ENCODE measurements at regions not wholly inside any gene's neighbourhood (a gene's known extent, or its start where the extent isn't known, plus 50 kb on each side); places are given as distances from the start of the nearest gene placed in this dataset.
"Not testable (repeated sequence)": the region's sequence is repeated elsewhere in the genome, so short reads cannot be mapped to it uniquely, and the experiment has no call there.

DNA sequence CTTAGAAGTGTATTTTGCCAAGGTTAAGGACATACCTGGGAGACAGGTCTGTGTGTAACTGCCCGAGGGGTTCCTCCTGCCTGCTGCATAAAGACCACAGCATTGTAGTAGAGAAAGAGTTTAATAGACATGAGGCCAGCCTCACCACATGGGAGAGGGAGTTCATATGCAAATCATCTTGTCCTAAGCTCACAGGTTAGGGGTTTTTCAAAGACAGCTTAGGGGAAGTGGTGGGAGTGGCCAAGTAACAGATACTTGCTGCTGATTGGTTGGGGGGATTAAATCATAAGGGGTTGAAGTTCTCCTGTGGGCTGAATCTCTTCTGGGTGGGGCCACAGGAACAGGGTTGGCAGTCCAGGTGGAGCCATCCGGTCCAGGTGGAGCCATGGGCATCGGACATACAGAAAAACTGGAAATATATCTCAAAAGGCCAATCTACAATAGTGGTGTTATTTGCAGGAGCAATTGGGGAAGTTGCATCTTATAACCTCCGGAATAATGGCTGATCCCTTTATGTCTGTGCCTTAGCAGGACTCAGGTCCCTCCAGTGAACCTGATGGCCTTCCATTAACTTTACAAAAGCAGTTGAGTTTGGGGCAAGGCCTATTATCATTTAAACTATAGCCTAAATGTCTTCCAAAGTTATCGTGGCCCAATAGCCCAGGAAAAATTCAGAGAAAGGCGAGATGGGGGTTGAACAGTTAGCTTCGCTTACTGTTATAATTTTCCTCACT is 86.0 kb upstream of the MFGE8 start:
- Mint-ChIP-seq H3K9me3 (ENCODE audit: insufficient read depth) (no peaks in the 10 kb centered on the region), H3K4me1 (ENCODE audit: low read depth) (peaks cover 7% of the 10 kb centered on the region), H3K27me3 (ENCODE audit: low read depth) (peaks cover 5% of the 10 kb centered on the region), H3K36me3 (ENCODE audit: low read depth) (no peaks in the 10 kb centered on the region), H3K4me3 (no peak overlapping the region), H3K27ac (no peak overlapping the region)
- DNase-seq (no peak), ATAC-seq (no peak)
- CTCF ChIA-PET: no interaction called here
- POLR2A ChIA-PET: no interaction called here

DNA sequence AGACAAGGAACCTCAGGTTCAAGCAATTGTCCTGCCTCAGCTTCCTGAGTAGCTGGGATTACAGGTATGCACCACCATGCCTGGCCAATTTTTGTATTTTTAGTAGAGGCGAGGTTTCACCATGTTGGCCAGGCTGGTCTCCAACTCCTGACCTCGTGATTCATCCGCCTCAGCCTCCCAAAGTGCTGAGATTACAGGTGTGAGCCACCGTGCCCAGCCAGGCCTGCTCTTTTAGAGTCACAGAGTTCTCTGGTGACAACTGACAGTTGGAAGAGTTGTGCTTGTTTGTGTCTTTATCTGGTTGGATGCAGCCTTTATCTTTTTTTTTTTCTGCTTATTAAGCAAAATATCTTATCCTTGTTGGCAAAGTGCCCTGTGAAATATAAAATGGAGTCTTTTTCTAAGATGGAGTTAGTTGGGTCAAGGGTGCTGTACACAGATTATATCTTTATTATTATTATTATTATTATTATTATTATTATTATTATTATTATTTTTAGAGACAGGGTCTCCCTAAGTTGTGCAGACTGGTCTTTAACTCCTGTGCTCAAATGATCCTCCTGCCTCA is 86.5 kb upstream of the ABHD2 start:
- H3K27ac Mint-ChIP-seq; H3K4me3 Mint-ChIP-seq; ATAC-seq; H3K36me3 Mint-ChIP-seq (ENCODE audit: low read depth); POLR2A ChIA-PET; DNase-seq; H3K9me3 Mint-ChIP-seq (ENCODE audit: insufficient read depth); H3K4me1 Mint-ChIP-seq (ENCODE audit: low read depth): not testable (repeated sequence)
- H3K27me3 Mint-ChIP-seq (ENCODE audit: low read depth): peaks cover 12% of the 10 kb centered on the region
- CTCF ChIA-PET: interaction anchor here (1.7 kb wide), 1 partner anchor 97 kb away, joined by 9 read pairs; no protein-coding TSS in a partner anchor

DNA sequence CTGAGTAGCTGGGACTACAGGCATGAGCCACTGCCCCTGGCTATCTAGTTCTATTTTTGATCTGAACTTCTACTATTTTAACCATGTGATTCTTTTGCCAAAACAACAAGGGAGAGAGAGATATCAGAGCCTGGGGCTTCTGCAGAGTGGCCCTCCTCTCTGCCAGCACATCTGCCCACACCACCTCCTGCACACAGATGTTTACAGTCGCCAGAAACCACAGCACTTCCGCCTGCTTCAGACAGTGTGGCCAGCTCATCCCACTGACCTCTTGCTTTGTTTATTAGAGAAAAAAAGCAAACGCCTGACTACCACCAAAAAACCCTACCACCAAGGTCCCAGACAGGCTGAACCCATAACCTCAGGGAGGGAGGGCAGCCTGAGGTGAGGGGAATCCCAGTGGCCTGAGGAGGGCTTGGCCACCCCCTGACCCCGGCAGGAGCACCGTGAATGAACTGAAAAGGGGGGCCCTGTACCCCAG is 85.9 kb upstream of the ABHD2 start:
- no peak overlapping the region for H3K27ac Mint-ChIP-seq

DNA sequence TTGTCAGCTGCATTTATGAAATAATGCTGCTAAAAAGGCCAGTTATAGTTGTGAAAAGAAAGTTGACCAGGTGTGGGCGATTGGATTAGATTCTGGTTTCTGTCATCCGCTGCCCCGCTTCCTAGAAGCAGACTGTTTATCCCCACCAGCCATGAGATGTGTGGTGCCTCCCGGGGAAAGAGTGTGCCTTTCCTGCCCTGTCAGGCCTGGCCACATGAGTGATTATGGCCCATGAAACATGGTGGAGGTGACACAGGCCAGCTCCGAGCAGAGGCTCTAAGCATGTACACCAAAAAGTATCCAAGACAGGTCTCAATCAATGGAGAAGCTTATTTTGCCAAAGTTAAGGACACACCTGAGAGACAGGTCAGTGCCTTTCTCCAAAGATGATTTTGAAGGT is 85.4 kb upstream of the ABHD2 start:
- ChIA-PET POLR2A (no interaction called here), CTCF (interaction anchor here (1.3 to 1.8 kb wide), 3 partner anchors 98 to 124 kb away, joined by 4 to 13 read pairs (median 4); partner anchors contain the start of gene HAPLN3)
- ATAC-seq (no peak), DNase-seq (no peak)
- no peak overlapping the region for H3K27ac Mint-ChIP-seq
- peaks cover 7% of the 10 kb centered on the region for H3K4me1 Mint-ChIP-seq (ENCODE audit: low read depth)
- H3K4me3 Mint-ChIP-seq: no peak overlapping the region
- no peaks in the 10 kb centered on the region for H3K9me3 Mint-ChIP-seq (ENCODE audit: insufficient read depth)
- no peaks in the 10 kb centered on the region for H3K36me3 Mint-ChIP-seq (ENCODE audit: low read depth)
- peaks cover 12% of the 10 kb centered on the region for H3K27me3 Mint-ChIP-seq (ENCODE audit: low read depth)

More for the DNA sequence above, 85.9 kb upstream of the ABHD2 start:
- Mint-ChIP-seq H3K27me3 (ENCODE audit: low read depth) (peaks cover 12% of the 10 kb centered on the region), H3K4me3 (no peak overlapping the region), H3K36me3 (ENCODE audit: low read depth) (no peaks in the 10 kb centered on the region), H3K9me3 (ENCODE audit: insufficient read depth) (no peaks in the 10 kb centered on the region), H3K4me1 (ENCODE audit: low read depth) (peaks cover 7% of the 10 kb centered on the region)
- ChIA-PET POLR2A (no interaction called here), CTCF (no interaction called here)
- ATAC-seq: no peak
- no peak for DNase-seq

DNA sequence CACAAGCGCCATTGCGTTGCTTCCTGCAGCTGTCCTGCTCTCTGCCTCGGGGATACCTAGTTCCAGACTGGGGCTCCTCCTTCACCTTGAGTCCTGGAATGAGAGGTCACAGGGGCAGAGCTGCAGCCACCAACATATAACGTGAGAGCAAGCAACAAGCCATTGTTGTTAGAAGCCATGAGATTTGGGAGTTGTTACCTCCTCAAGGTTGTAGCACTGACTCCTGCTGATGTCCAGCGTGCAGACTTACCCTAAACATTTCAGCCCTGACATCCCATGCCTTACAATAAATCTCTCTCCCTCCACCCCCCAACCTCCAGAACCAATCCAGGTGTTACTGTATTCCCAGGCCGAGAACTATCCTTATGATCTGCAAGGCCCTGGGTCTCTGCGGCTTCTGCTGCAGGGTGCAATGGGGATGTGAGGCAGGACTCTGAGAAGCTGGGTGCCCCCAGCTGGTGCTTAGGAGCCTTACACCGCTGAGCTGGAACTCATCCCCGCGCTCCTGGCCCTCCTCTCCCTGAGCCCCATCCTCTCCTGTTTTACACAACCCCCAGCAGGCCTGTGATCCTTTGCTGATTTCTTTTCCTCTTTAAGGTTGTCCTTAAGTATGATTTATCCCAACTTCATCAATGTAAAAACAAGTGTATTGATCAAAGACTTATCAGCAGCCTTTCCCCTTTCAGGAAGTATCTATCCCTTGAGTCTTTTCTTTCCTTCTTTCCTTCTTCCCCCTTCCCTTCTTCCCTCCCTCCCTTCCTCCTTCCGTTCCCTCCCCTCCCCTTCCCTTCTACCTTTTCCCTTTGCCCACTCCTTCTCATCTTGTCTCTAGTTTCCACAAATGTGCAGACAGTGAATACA is 84.2 kb upstream of the ABHD2 start:
- H3K27me3 Mint-ChIP-seq (ENCODE audit: low read depth): peaks cover 10% of the 10 kb centered on the region
- H3K27ac Mint-ChIP-seq: no peak overlapping the region
- ChIA-PET POLR2A (no interaction called here), CTCF (interaction anchor here (1.0 to 1.8 kb wide), 4 partner anchors 99 to 126 kb away, joined by 3 to 13 read pairs (median 4); partner anchors contain the start of gene HAPLN3)
- H3K4me1 Mint-ChIP-seq (ENCODE audit: low read depth): peaks cover 7% of the 10 kb centered on the region
- ATAC-seq (no peak), DNase-seq (no peak)
- no peaks in the 10 kb centered on the region for H3K9me3 Mint-ChIP-seq (ENCODE audit: insufficient read depth)
- no peaks in the 10 kb centered on the region for H3K36me3 Mint-ChIP-seq (ENCODE audit: low read depth)
- no peak overlapping the region for H3K4me3 Mint-ChIP-seq

- CTCF ChIA-PET: interaction anchor here (1.8 kb wide), 1 partner anchor 100 kb away, joined by 13 read pairs; no protein-coding TSS in a partner anchor
- Mint-ChIP-seq H3K4me3 (no peak overlapping the region), H3K27ac (no peak overlapping the region), H3K36me3 (ENCODE audit: low read depth) (no peaks in the 10 kb centered on the region), H3K9me3 (ENCODE audit: insufficient read depth) (no peaks in the 10 kb centered on the region), H3K4me1 (ENCODE audit: low read depth) (peaks cover 7% of the 10 kb centered on the region), H3K27me3 (ENCODE audit: low read depth) (peaks cover 10% of the 10 kb centered on the region)
- POLR2A ChIA-PET: no interaction called here
- DNase-seq (no peak), ATAC-seq (no peak)
Observed at GRCh38 chr15:89004726-89005030, 83.6 kb upstream of the ABHD2 start.

- H3K9me3 Mint-ChIP-seq (ENCODE audit: insufficient read depth); DNase-seq; H3K27me3 Mint-ChIP-seq (ENCODE audit: low read depth); H3K36me3 Mint-ChIP-seq (ENCODE audit: low read depth); POLR2A ChIA-PET; ATAC-seq; H3K27ac Mint-ChIP-seq; H3K4me1 Mint-ChIP-seq (ENCODE audit: low read depth); H3K4me3 Mint-ChIP-seq: not testable (repeated sequence)
- CTCF ChIA-PET: interaction anchor here (1.2 kb wide), 1 partner anchor 129 kb away, joined by 3 read pairs; no protein-coding TSS in a partner anchor
Observed at GRCh38 chr15:89007527-89007926, 80.7 kb upstream of the ABHD2 start.

GRCh38 chr15:89007989-89008388 is 80.3 kb upstream of the ABHD2 start:
- POLR2A ChIA-PET: no interaction called here
- Mint-ChIP-seq H3K9me3 (ENCODE audit: insufficient read depth) (no peaks in the 10 kb centered on the region), H3K4me3 (no peak overlapping the region), H3K27me3 (ENCODE audit: low read depth) (peaks cover 9% of the 10 kb centered on the region), H3K36me3 (ENCODE audit: low read depth) (no peaks in the 10 kb centered on the region), H3K27ac (no peak overlapping the region), H3K4me1 (ENCODE audit: low read depth) (no peaks in the 10 kb centered on the region)
- ATAC-seq: no peak
- DNase-seq: no peak
- CTCF ChIA-PET: interaction anchor here (1.2 kb wide), 1 partner anchor 130 kb away, joined by 3 read pairs; no protein-coding TSS in a partner anchor

DNA sequence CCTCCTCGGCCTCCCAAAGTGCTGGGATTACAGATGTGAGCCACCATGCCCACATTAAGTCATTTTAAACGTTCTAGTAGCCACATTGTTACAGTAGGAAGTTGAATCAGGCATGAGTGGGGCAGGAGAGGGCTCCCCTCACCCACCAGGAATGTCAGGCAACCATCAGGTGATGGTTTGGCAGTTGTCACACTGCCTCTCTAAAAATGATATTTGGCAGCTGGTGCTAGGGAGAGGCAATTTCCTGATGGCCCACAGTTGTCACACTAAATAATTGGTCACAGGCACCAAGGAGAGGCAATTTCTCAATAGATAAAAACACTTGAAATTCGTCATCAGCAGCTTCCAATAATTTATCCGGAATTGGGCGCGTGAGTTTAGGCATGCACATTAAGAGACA is 79.2 kb upstream of the ABHD2 start:
- ChIA-PET POLR2A (no interaction called here), CTCF (no interaction called here)
- DNase-seq (no peak), ATAC-seq (no peak)
- Mint-ChIP-seq H3K4me1 (ENCODE audit: low read depth) (no peaks in the 10 kb centered on the region), H3K27me3 (ENCODE audit: low read depth) (peaks cover 15% of the 10 kb centered on the region), H3K9me3 (ENCODE audit: insufficient read depth) (no peaks in the 10 kb centered on the region), H3K27ac (no peak overlapping the region), H3K4me3 (no peak overlapping the region), H3K36me3 (ENCODE audit: low read depth) (no peaks in the 10 kb centered on the region)

DNA sequence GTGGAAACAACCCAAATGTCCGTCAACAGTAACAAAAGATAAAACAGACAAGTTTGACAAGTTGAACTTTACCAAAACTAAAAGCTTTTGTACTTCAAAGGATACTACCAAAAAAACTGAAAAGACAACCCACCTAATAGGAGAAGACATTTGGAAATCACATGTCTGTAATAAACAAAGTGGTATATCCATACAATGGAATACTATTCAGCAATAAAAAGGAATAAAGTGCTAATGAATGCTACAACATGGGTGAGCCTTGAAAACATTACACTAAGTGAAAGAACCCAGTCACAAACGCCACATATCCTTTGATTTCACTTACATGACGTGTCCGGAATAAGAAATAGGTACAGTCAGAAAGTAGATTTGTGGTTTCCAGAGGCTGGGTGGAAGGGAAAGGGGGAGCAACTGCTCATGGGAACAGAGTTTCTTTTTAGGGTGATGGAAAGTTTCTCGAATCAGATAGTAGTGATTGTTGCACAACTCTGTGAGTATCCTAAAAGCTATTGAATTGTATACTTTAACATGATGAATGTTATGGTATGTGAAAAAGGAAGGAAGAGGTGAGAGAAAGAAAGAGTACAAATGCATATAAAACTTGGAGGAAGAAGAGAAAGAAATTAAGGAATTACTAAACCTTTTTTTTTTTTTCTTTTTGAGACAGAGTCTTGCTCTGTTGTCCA is 72.7 kb upstream of the ABHD2 start:
- peaks cover 45% of the 10 kb centered on the region for H3K27me3 Mint-ChIP-seq (ENCODE audit: low read depth)
- H3K9me3 Mint-ChIP-seq (ENCODE audit: insufficient read depth): peaks cover 4% of the 10 kb centered on the region
- ChIA-PET POLR2A (no interaction called here), CTCF (interaction anchor here (0.6 to 3.7 kb wide), 4 partner anchors 75 to 383 kb away, joined by 3 to 32 read pairs (median 4); partner anchors contain the start of gene HAPLN3)
- no peak overlapping the region for H3K27ac Mint-ChIP-seq
- H3K4me1 Mint-ChIP-seq (ENCODE audit: low read depth): peaks cover 31% of the 10 kb centered on the region
- ATAC-seq (no peak), DNase-seq (no peak)
- no peak overlapping the region for H3K4me3 Mint-ChIP-seq
- no peaks in the 10 kb centered on the region for H3K36me3 Mint-ChIP-seq (ENCODE audit: low read depth)

DNA sequence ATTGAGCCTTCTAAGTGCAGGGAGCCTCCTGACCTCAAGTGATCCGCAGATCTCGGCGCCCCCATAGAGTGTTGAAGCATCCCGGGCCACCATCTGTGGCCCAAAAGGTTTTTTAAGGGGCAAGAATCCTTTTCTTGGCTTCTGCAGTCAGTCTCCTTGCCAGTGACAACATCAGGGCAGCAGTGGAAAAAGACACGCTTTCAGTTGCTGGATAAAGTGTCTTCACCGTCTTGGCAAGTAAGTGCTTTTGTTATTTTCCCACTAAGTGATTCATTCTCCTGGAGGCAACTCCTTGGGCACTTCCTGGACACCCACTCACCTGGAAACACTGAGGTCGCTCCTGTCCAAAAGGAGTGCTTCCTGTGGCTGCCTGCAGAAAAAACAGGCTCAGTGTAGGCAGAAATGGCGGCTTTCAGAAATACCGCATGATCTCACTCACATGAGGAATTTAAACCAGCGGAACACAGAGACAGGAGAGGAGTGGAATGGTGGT is 71.7 kb upstream of the ABHD2 start:
- Mint-ChIP-seq H3K4me1 (ENCODE audit: low read depth) (peaks cover 31% of the 10 kb centered on the region), H3K9me3 (ENCODE audit: insufficient read depth) (peaks cover 4% of the 10 kb centered on the region), H3K36me3 (ENCODE audit: low read depth) (no peaks in the 10 kb centered on the region), H3K27ac (no peak overlapping the region), H3K4me3 (no peak overlapping the region), H3K27me3 (ENCODE audit: low read depth) (peaks cover 45% of the 10 kb centered on the region)
- DNase-seq: no peak
- ATAC-seq: no peak
- POLR2A ChIA-PET: no interaction called here
- CTCF ChIA-PET: interaction anchor here (0.6 to 3.7 kb wide), 11 partner anchors 10 to 151 kb away, joined by 3 to 36 read pairs (median 4); partner anchors contain the start of gene HAPLN3
